DND-41 (cell line): ENCODE measurements at regions not wholly inside any gene's neighbourhood (a gene's known extent, or its start where the extent isn't known, plus 50 kb on each side); places are given as distances from the start of the nearest gene placed in this dataset.
"Not testable (repeated sequence)": the region's sequence is repeated elsewhere in the genome, so short reads cannot be mapped to it uniquely, and the experiment has no call there.

Experiments used
- ATAC-seq: fragments of 200-7000 bp; cut with Tn5 transposase; 3 replicates; pipeline ENCODE4 v1.9.1; 2021; ENCODE audit warnings: low read depth; ENCODE audit not compliant: insufficient read depth
- DNase-seq: peaks from one replicate; pipeline ENCODE4 v3.0.0-alpha.2; 2020
- H2AFZ ChIP-seq: 2 replicates; pipeline ENCODE4 v1.6.0; 2012; ENCODE audit warnings: low read depth, low read length
- H3K27ac ChIP-seq: 2 replicates; pipeline ENCODE4 v1.5.1; 2012; ENCODE audit warnings: low read length, inconsistent platforms
- H3K27me3 ChIP-seq: fragments of 200-600 bp; sonication (generic); 2 replicates; pipeline ENCODE4 v1.6.0; 2012; ENCODE audit warnings: low read length, mild to moderate bottlenecking, inconsistent platforms; ENCODE audit not compliant: insufficient read depth, poor library complexity
- H3K36me3 ChIP-seq: 2 replicates; pipeline ENCODE4 v1.5.1; 2012; ENCODE audit warnings: low read length, inconsistent platforms; ENCODE audit not compliant: insufficient read depth
- H3K4me1 ChIP-seq: 2 replicates; pipeline ENCODE4 v1.5.1; 2012; ENCODE audit warnings: mild to moderate bottlenecking, low read length; ENCODE audit not compliant: insufficient read depth
- H3K4me2 ChIP-seq: 2 replicates; pipeline ENCODE4 v1.6.0; 2012; ENCODE audit warnings: mild to moderate bottlenecking, moderate library complexity, low read length, inconsistent platforms; ENCODE audit not compliant: insufficient read depth
- H3K4me3 ChIP-seq, 2 experiments: fragments of 200-600 bp in 1 of 2; shearing (Covaris generic) in 1 of 2; 2 replicates each; pipeline ENCODE4 v1.5.1; 2012 to 2016; ENCODE audit warnings: inconsistent platforms in 2 of 2, low read length in 2 of 2, mild to moderate bottlenecking in 2 of 2, low read depth in 1 of 2, moderate library complexity in 1 of 2
- H3K79me2 ChIP-seq: 2 replicates; pipeline ENCODE4 v1.6.0; 2012; ENCODE audit warnings: low read length, inconsistent platforms; ENCODE audit not compliant: insufficient read depth
- H3K9ac ChIP-seq: 2 replicates; pipeline ENCODE4 v1.6.0; 2012; ENCODE audit warnings: low read depth, mild to moderate bottlenecking, inconsistent platforms, low read length, moderate library complexity
- H3K9me3 ChIP-seq: 2 replicates; pipeline ENCODE4 v1.5.1; 2012; ENCODE audit warnings: low read length, moderate library complexity, mild to moderate bottlenecking, inconsistent platforms; ENCODE audit not compliant: insufficient read depth, severe bottlenecking
- H4K20me1 ChIP-seq: 2 replicates; pipeline ENCODE4 v1.6.0; 2012; ENCODE audit warnings: low read length; ENCODE audit not compliant: insufficient read depth
- CTCF ChIP-seq: IDR thresholded peaks from 2 replicates; pipeline ENCODE4 v1.5.1; 2012; ENCODE audit warnings: borderline replicate concordance, low read length, moderate library complexity, mild to moderate bottlenecking; ENCODE audit not compliant: poor library complexity, severe bottlenecking; ENCODE audit errors: extremely low read depth
- EZH2 ChIP-seq: IDR thresholded peaks from 3 replicates; pipeline ENCODE4 v1.6.1; 2012; ENCODE audit warnings: borderline replicate concordance, low read depth, mild to moderate bottlenecking, moderate library complexity, low read length, inconsistent platforms; ENCODE audit not compliant: severe bottlenecking

- DNase-seq = no peak
- no peaks in the 10 kb centered on the region for H3K36me3 ChIP-seq
- H3K79me2 ChIP-seq = no peaks in the 10 kb centered on the region
- TF ChIP-seq EZH2 (no peak), CTCF (peak; percentile 48)
- no peaks in the 10 kb centered on the region for H3K4me1 ChIP-seq
- ATAC-seq = no peak
- H2AFZ ChIP-seq = no peak overlapping the region
- no peak overlapping the region for H3K4me3 ChIP-seq
- H3K4me2 ChIP-seq = no peak overlapping the region
- H3K27me3 ChIP-seq = no peaks in the 10 kb centered on the region
- H3K27ac ChIP-seq = no peak overlapping the region
- H3K9me3 ChIP-seq = no peaks in the 10 kb centered on the region
- H3K9ac ChIP-seq = no peak overlapping the region
- H4K20me1 ChIP-seq = no peaks in the 10 kb centered on the region
Observed at GRCh38 chr4:98828801-98829200, 100.1 kb downstream of the EIF4E start.

GRCh38 chr4:98827661-98828060 is 101.3 kb downstream of the EIF4E start:
- no peak for ATAC-seq
- no peaks in the 10 kb centered on the region for H3K9me3 ChIP-seq
- H3K4me3 ChIP-seq = no peak overlapping the region
- H3K4me2 ChIP-seq = no peak overlapping the region
- no peak overlapping the region for H2AFZ ChIP-seq
- DNase-seq = no peak
- no peaks in the 10 kb centered on the region for H3K4me1 ChIP-seq
- TF ChIP-seq CTCF = no peak
- H3K27ac ChIP-seq = no peak overlapping the region
- H3K36me3 ChIP-seq = no peaks in the 10 kb centered on the region
- H4K20me1 ChIP-seq = no peaks in the 10 kb centered on the region
- H3K27me3 ChIP-seq = no peaks in the 10 kb centered on the region
- H3K9ac ChIP-seq = no peak overlapping the region
- no peaks in the 10 kb centered on the region for H3K79me2 ChIP-seq

DNA sequence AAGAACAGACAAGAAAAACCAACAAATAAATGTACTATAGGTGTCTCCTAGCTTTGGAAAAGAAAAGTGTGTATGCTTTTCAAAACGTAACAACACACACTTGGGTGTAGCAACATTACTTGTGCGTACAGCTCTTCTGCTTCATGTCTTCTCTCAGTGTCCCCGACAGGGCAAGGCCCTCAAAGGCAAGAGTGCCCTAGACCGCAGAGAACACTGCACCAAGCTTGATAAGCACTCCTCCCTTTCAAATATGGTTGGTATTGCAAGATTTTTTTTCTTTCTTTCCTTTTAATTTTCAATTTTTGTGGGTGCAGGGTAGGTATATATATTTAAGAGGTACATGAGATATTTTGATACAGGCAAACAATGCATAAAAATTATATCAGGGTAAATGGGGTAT is 106.8 kb downstream of the EIF4E start:
- Histone ChIP-seq H3K27me3 (no peaks in the 10 kb centered on the region), H3K9ac (no peak overlapping the region), H3K79me2 (no peaks in the 10 kb centered on the region), H3K4me3 (no peak overlapping the region), H2AFZ (no peak overlapping the region), H3K4me2 (no peak overlapping the region), H3K36me3 (no peaks in the 10 kb centered on the region), H3K4me1 (no peaks in the 10 kb centered on the region), H3K27ac (no peak overlapping the region), H4K20me1 (no peaks in the 10 kb centered on the region), H3K9me3 (peaks cover 5% of the 10 kb centered on the region)
- no peak for DNase-seq
- TF ChIP-seq CTCF (no peak), EZH2 (no peak)
- ATAC-seq = no peak

GRCh38 chr4:98818116-98818515 is 110.8 kb downstream of the EIF4E start:
- H3K4me1 ChIP-seq, H3K9ac ChIP-seq, H3K4me3 ChIP-seq, H3K36me3 ChIP-seq, H3K27ac ChIP-seq, H3K79me2 ChIP-seq, H3K4me2 ChIP-seq, H3K27me3 ChIP-seq, H2AFZ ChIP-seq, DNase-seq, H4K20me1 ChIP-seq, ATAC-seq: not testable (repeated sequence)
- H3K9me3 ChIP-seq = peaks cover 14% of the 10 kb centered on the region
